Hepatocyte (in vitro differentiated cells): ENCODE measurements at regions not wholly inside any gene's neighbourhood (a gene's known extent, or its start where the extent isn't known, plus 50 kb on each side); places are given as distances from the start of the nearest gene placed in this dataset.

Experiments
- CTCF ChIP-seq: fragments of 200-600 bp; sonication (generic); IDR thresholded peaks from 2 replicates; pipeline ENCODE4 v1.5.1; 2016; ENCODE audit warnings: antibody characterized with exemption, mild to moderate bottlenecking; ENCODE audit not compliant: poor library complexity
- EZH2 ChIP-seq: fragments of 200-600 bp; sonication (generic); IDR thresholded peaks from 2 replicates; pipeline ENCODE4 v1.6.1; 2016; ENCODE audit warnings: antibody characterized with exemption, mild to moderate bottlenecking, borderline replicate concordance
- EZH2phosphoT487 ChIP-seq: fragments of 200-600 bp; sonication (generic); IDR thresholded peaks from one replicate; pipeline ENCODE4 v1.6.1; 2018; ENCODE audit warnings: antibody characterized with exemption, mild to moderate bottlenecking, low read depth, moderate library complexity; ENCODE audit not compliant: unreplicated experiment, severe bottlenecking

GRCh38 chr4:153039542-153040185, 103.5 kb downstream of the FHDC1 start:
- TF ChIP-seq CTCF: no peak
- no peak for TF ChIP-seq EZH2
- no peak for TF ChIP-seq EZH2phosphoT487
